Activated CD8-positive, alpha-beta memory T cell treated with anti-CD3 and anti-CD28 coated beads for 24 hours (primary cell): ENCODE measurements at regions not wholly inside any gene's neighbourhood (a gene's known extent, or its start where the extent isn't known, plus 50 kb on each side); places are given as distances from the start of the nearest gene placed in this dataset.
"Not testable (repeated sequence)": the region's sequence is repeated elsewhere in the genome, so short reads cannot be mapped to it uniquely, and the experiment has no call there.

ENCODE experiments used
- DNase-seq: peaks from one replicate; pipeline ENCODE4 v3.0.0-alpha.2; 2020

DNA sequence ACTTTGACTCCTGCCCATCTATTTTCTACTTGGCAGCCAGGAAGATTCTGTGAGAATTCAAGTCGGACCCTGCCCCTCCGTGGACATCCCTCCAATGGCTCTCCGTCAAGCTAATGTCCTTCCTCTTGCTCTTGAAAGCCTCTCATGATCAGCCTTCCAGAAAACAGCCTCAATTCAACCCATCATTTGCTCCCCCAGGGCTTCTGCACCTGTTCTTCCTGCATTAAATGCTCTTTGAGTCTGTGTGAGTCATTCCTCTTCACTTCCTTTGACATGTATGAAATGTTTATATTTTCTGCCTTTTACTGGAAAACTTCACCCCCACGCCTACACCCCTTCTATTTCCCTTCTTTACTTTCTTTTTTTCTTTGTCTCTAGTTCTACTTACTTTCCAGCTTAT is 734.1 kb upstream of the ZP4 start:
- no peak for DNase-seq

DNA sequence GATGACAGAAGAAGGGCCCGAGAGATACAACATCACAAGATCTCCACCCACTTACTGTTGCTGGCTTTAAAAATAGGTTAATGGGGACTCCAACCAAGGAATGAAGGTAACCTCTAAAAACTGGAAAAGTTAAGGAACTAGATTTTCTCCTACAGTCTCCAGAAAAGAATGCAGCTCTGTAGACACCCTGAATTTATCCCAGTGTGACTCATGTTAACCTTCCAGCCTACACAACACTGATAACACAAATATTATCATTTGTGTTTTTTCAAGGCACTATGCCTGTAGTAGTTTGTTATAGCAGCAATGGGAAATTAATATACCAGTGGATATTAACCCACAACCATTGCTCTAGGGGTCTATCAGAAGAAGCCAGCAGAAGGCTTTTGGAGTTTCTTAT is 730.7 kb upstream of the ZP4 start:
- DNase-seq, result no peak

DNA sequence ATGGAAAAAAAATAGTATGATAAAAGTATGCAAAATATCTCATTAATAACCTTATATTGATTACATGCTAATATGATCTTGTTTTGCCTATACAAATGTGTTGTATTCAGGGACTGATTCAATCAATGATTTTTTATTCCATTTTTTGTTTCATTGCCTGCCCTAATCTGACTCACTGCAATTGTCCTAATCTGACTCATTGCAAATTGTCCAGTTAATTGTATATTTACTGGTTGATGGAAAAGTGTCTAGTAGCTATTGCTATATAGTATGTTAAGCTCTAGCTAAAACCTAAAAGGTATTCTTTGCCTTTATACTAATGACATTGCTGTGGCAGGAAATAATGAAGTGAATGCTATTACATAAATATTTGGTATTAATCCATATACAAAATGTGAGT is 728.9 kb upstream of the ZP4 start:
- DNase-seq, result no peak

DNA sequence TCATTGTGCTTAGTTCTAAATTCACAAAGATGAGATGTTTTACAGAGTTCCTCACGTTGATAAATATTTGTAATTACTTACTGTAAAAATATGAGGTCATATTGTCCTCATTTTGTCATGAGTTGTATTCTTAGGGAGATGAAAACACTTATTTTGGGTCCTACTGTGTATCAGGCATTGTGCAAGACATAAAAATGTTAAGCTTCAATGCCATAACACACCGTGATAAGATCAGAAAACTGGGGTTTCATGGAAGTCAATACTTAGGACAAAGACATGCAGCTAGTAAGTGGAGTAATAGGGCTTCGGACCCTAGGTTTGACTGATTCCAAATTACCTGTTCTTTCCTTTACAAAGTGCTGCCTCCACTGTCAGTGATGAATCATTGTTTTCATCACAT is 720.7 kb upstream of the ZP4 start:
- DNase-seq, result no peak

DNA sequence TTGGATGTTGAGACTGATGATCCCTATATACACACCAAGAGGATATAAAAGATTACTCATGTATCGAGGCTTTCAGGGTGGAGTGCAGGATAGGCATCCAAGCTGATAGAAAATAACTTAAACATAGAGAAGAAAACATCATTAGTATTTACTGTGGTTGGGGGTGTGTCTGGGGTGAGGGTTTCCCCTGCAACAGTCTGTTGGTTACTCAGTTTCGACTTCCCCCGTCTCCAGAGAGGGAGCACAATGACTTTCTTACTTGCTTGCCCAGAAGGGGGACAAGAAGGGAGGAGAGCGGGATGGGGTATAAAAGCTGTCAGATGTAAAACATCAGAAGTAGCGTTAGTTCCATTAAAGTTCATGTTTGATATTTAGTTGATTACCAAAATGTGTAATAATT is 717.4 kb upstream of the ZP4 start:
- no peak for DNase-seq

DNA sequence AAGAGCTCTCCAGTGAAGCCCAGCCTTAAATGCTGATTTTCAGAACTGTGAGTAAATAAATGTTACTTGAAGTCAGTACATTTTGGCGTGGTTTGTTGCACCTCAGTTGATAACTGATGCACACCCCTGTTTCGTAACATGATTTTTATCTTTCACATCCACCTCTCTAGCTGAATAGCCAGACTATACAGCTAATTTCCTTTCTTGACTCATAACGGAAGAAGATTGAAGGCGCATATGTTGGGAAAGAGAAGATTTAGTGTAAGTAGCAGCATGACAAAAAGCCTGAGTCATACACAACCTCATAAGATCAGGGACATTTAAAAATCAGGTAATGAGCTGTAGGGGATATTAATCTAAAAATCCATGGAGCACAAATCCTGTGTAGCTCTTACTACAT is 716.2 kb upstream of the ZP4 start:
- no peak for DNase-seq

DNA sequence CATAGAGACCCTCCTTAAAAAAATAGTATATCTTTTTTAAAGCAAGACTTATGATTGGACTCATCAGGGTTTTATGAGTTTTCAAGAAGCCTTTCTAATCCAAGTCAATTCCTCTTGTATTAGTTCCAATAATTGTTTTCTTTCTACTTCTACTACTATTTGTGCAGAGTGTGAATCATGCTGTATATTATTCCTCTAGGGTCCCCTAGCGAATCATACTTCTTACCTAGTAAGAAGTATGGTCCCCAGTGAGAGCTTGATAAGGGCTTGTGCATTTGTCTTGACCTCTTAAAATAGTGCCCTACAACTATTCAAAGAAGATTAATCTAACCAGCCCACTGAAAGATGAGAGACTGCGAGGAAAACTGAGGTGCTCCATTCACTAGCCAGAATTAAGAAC is 715.7 kb upstream of the ZP4 start:
- DNase-seq, result no peak

DNA sequence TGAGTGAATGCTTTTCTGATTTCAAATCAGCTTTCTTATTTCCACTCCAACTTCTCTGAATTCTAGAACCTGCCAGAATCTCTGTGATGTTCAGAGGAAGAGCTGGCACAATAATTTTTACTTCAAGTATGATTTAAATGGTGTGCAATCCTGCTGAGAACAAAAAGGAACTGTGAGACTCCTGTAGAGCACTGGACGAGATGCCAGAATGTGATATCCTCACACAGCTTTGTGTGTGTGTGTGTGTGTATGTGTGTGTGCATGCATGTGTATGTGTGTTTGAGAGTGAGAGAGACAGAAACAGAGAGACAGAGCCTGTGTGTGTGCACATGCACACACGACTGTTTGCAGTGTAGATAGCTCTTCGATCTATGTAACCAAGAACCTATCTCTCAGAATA is 713.6 kb upstream of the ZP4 start:
- DNase-seq, result no peak

DNA sequence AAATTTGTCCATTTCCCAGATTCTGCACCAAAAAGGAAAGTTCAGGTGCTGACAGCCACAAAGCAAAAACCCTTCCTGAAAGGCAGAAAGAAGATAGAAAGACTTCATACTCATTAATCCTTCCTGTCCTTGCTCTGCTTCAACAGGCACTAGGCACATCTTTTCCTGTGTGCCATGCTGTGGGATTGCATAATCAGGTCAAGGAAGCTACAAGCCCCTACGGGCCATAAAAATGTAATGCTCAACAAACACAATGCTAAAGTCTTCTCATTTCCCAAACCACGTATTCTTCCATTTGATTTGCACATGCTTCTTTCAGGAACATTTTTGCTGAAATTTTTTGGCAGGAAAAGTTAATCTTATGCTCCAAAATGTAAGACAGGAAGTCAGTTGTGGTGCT is 710.9 kb upstream of the ZP4 start:
- not testable (repeated sequence) for DNase-seq

DNA sequence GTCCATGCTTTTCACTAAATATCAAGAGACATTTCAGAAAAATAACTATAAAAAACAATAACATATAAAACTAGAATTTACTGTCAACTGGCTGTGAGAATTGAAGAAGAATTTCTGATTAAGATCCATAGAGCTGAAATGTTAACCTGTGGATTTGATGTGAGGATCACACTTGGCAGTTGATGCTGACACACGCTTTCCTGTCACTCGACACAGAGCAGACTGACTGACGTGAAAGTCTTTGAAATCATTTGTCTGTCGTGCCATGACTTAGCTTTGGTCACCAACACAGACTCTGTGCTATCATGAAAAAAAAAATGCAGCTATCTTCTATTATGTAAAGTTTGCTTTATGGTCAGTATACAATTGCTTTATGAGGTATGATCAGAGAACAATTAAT is 706.0 kb upstream of the ZP4 start:
- DNase-seq, result no peak

DNA sequence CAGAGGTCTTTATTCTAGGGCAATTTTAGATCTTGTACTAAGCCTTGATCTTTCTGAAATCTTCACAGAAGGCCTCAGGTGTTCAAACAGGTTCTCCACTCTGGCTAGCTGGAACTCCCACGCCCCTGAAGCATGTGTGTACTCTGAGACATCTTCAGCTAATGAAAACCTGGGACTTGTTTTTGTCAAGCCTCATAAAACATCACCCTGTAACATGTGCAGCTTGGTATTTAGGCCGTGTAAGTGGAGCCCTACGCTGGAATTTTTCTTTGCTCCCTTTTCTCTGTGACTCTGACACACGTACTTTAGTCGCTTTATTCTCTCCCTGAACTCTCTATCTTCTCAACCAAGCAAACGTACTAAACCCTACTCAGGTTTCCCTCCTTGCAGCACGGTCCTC is 701.9 kb upstream of the ZP4 start:
- no peak for DNase-seq

DNA sequence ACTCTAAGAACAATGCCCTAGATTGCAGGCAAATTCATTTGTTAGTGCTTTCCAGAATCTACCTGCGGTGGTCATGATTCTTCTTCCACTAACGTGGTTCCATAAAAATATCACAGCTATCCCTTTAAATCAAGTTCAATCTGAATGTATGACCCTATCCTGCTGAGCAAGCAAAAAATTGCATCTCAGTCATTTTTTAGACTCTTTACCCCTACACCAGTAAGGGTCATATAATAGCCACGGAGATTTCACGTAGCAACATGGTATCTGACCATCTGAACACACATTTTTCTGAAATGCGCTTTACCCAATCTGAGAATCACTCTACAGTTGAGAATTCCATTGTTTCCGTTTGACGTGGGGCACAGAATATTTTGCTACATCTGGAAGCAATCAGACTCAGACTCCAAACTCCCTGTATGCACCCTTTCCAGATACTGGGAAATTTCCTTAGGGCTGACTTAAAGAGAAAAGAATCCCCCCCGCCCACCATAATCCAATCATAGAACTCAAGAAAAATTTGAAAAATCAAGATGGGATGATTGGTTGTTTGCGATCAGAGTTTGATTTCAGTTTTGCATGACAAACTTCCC is 699.2 kb upstream of the ZP4 start:
- DNase-seq, result no peak

DNA sequence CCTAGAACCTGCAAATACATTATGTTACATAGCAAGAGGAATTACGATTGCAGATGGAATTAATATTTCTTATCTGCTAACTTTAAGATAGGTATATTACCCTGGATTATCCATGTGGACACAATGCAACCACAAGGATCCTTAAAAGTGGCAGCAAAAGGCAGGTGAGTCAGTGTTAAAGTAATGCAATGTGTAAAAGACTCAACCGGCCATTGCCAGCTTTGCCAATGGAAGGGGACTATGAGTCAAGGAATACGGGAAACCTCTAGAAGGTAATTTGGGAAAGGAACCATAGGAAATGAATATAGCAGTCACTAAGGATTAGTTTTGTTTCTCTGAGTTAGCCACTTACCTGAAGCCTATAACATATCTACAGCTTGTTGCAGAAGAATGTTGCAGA is 692.1 kb upstream of the ZP4 start:
- DNase-seq, result no peak

DNA sequence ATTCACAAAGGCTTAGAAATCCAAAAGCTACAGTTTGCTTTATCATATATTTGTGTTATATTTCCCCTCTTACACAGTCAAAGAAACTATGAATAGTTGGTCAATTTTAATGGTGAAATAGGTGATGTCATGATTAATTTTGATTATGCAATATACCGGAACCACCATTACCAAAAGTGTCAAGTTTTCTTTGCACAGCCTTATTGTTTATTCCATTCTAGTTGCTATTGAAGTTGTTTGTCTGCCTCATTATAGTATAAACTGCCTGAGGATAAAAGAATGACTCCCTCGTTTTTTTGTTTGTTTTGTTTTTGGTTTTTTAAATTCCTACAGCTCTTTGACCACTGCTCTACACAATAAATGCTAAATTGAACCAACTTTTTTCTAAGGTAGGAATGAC is 690.6 kb upstream of the ZP4 start:
- no peak for DNase-seq

DNA sequence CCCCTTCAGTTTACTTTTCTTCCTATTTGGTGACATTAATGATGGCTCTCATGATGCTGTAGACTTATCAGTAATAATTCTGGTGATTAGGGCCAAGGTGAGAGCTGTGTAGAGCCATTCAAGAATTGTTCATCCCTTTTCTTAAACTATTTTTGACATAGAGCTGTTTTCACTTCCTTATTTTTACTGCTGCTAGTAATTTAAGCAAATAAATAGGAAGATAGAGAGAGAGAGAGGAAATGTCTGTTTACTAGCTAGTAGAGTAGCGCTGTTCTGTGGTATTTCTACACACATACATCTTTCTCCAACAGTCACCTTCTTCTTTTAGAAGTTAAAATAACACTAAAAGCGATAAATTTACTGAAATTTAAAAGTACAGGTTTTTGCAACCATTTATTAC is 678.0 kb upstream of the ZP4 start:
- DNase-seq, result no peak

DNA sequence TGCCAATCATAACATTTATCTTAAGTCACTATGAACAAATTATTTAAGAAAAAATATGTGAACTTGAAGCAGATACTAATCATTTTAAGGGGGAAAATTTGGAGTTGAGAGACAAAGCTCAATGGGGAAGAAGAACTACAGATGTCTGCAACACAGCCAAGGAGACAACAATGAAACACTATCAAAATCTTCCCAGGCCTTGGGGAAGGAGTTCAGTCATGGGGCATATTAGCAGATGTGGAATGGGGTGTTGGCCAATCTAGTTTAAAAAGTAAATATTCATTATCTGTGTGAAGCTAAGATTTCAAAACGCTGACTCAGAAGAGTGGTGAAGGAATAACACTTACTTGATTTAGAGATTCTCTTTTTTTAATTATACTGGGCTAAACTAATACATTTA is 671.6 kb upstream of the ZP4 start:
- DNase-seq, result no peak

DNA sequence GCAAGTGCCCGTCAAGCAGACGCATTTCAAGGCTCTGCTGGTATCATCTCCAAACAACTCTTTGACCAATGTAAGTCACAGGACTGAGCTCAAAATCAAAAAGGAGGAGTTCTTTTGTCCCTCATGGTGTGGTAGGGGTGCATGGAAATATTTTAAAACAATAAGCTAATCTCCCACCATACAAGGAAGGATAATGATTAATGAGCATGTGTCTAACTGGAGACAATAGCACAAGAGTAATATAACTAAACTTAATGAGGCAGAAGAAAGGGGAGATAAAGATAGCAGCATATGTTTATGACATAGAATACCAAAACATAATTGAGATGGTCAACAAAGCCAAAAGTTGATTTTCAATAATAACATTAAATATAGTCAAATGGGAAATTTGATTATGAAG is 668.0 kb upstream of the ZP4 start:
- no peak for DNase-seq

DNA sequence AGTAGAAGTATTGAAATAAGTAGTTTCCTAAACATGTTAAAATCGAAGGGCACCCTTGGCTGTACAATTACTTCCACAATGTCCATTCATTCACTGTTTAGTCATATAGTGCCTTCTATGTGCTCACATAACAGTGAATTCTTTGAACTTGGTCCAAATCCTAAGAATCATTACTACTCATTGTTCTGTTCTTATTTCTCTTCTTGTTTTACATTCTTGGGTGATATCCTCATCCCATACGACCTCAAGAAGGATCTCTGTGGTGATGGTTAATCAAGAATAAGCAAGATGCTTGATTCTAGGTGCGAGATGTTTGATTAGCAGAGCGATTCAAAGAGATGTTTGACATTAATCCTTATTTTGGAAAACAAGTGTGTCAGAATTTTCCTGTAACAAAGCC is 667.4 kb upstream of the ZP4 start:
- no peak for DNase-seq

DNA sequence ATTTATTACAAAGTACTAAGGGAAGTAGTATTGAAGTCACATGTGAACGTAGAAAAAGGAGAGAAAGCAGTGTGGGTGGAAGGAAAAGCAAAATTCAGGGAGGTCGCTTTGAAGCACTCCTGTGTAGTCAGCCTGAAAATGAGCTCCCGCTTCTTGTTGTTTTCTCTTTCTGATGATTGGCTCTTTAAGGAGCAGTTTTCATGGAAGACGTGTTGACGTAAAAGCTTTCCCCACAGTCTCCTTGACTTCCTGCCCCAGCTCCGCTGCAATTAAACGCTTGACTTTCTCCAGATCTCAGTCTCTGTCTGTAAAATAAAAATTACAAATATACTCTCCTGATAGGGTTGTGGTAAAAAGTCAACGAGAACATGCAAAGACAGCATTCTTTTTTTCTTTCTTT is 661.5 kb upstream of the ZP4 start:
- DNase-seq, result no peak

DNA sequence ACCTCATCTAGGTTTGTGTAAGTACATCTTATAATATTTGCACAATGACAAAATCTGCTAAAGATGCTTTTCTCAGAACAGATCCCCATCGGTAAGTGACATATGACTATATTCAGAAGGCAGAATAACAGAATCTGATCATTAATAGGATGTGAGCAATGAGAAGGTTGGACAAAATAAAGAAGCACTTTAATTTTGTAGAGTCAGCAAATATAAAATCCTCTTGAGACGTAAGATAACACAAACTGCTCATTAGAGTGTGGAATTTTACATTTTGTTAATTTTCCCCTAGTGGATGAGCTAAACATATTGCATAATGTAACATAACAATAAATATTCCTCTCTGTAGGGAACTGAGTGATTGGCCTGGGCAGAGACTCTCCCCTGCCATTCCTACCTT is 658.4 kb upstream of the ZP4 start:
- no peak for DNase-seq

DNA sequence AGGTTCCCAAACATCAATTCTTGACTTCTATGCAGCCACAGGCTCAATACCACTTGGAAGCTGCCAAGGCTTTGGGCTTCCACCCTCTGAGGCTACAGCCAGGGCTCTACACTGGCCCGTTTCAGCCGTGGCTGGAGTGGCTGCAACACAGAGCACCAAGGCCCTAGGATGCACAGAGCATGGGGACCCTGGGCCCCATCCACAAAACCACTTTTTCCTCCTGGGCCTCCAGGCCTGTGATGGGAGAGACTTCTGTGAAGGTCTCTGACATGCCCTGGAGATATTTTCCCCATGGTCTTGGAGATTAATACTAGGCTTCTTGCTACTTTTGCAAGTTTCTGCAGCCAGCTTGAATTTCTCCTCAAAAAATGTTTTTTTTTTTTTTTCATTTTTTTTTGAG is 655.4 kb upstream of the ZP4 start:
- no peak for DNase-seq

DNA sequence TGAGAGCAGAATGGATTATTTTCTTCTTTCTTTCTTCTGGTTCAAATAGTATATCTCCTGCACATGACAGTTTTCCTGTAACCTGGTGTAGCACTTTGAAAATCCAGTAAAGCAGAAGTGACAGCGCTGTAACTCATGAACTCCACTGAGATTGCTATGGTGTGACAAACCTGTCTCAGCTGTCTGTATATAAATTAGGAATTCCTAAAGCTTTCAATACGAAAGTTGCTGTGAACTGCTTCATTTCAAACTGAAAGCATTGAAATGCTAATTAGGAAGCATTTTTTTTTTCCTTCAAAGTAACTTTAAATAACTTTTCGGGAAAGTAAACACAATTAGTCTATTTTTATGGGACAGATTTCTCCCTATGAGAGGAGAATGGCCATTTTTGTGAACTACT is 646.9 kb upstream of the ZP4 start:
- no peak for DNase-seq

DNA sequence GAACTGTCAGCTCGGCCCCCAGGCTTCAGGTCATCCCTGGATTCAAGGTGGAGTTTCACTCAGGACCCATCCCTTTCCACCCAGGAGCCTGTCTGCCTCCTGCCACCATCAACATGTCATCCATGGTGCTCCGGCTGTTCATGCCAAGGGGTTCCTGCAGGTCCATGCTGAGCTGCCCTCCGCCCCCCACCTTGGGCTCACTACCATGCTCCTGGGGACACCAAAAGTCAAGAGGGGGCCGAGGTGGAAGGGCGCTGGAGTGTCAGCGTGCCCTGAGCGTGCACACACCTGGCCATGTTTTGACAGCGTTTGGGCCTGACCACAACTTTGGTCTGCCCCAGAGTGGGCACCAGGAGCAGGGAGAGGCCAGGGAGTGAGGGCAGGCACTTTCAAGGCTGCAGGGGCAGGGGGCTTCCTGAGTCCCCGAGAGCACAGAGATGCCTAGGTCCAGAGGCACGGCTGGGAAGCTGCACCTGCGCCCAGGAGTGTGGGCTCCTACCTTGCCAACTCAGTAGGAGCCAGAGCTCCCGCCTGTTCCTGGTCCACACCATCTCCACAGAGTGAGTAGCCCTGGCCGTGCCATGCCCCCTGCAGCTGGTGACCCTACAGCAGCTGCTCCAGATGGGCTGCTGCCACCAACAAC is 639.6 kb upstream of the ZP4 start:
- no peak for DNase-seq

DNA sequence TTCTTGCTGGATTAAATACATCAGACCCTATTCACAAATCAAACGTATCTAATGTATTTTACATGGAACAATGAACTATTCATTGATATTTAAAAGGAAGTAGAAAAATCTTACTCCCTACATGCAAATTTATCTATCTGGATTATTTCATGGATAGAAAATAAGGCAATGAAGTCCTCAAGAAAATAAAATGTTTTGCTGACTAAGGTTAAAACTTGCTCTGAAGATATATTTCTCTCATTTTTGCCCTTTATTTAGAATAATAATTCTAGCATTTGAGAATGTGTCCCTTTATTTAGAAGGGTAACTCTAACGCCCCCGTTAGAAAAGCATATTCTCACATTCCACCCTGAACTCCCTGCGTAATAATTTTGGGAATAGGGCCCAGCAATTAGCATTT is 627.0 kb upstream of the ZP4 start:
- DNase-seq, result no peak

DNA sequence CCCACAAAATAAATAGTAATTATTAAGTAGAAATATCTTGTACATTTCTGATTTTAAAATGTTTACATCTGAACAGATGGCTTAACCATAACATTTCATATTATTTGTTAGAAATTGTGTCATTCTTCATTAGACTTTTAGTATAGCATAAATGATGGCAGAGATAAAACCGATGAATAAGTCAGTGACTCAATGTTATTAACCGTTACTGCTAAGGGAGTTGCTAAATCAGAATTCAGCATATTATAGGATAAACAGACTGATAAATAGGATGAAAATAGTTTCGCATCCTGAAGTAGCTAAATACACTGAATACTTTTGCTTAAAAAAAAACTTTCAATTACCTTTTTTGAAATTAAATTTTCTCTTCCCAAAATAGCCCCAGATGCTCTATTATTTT is 610.6 kb upstream of the ZP4 start:
- DNase-seq, result no peak

DNA sequence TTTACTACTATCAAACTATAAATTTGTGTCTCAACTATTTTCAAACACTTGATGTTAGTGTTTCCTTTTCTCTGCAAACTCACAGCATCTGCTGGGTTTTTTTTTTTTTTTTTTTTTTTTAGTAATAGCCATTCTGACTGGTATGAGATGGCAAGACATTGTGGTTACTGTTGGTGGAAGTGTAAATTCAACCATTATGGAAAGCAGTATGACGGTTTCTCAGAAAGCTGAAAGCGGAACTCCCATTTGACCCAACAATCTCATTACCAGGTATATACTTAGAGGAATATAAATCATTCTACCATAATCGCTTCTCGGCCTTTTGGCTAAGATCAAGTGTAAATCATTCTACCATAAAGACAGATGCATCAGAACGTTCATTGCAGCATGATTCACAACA is 608.3 kb upstream of the ZP4 start:
- no peak for DNase-seq
